ENCODE measurements at regions not wholly inside any gene's neighbourhood (a gene's known extent, or its start where the extent isn't known, plus 50 kb on each side); places are given as distances from the start of the nearest gene placed in this dataset.
"Not testable (repeated sequence)": the region's sequence is repeated elsewhere in the genome, so short reads cannot be mapped to it uniquely, and the experiment has no call there.

GRCh38 chr2:210730672-210731071 lies 174.3 kb downstream of the CPS1 start:
- Histone ChIP-seq H3K4me1 (no peaks in the 10 kb centered on the region), H3K36me3 (no peaks in the 10 kb centered on the region), H3K4me2 (no peak overlapping the region), H4K20me1 (ENCODE audit: low read depth) (no peaks in the 10 kb centered on the region), H3K9ac (no peak overlapping the region), H3F3A (ENCODE audit: low read depth) (no peaks in the 10 kb centered on the region), H3K9me3 (ENCODE audit: low read depth) (no peaks in the 10 kb centered on the region), H3K27ac (no peak overlapping the region), H3K27me3 (no peaks in the 10 kb centered on the region), H3K4me3 (no peak overlapping the region), H3K79me2 (ENCODE audit: low read depth) (no peaks in the 10 kb centered on the region), H2AFZ (replicated peaks) (no peak overlapping the region)
- Mint-ChIP-seq H3K27me3 (ENCODE audit: insufficient read depth, low read depth) (peaks cover 2% of the 10 kb centered on the region), H3K4me1 (no peaks in the 10 kb centered on the region), H3K27ac (no peak overlapping the region), H3K9me3 (no peaks in the 10 kb centered on the region), H3K4me3 (no peak overlapping the region), H3K36me3 (no peaks in the 10 kb centered on the region)
- DNase-seq (ENCODE audit: low spot score), result no peak
- TF ChIP-seq EZH2phosphoT487 (IDR thresholded peaks at IDR 0.05) (no peak), CTCF (IDR thresholded peaks at IDR 0.05) (no peak), EZH2 (IDR thresholded peaks at IDR 0.05) (no peak)

- not testable (repeated sequence) for H3K4me3 ChIP-seq; H4K20me1 ChIP-seq (ENCODE audit: low read depth); H3K9me3 ChIP-seq (ENCODE audit: low read depth); H3K36me3 ChIP-seq; H3K79me2 ChIP-seq (ENCODE audit: low read depth); H3K4me3 Mint-ChIP-seq; H3F3A ChIP-seq (ENCODE audit: low read depth); H3K9ac ChIP-seq; H3K4me2 ChIP-seq; H3K4me1 Mint-ChIP-seq; H3K27ac ChIP-seq; H3K27ac Mint-ChIP-seq; H3K9me3 Mint-ChIP-seq; DNase-seq (ENCODE audit: low spot score); H3K4me1 ChIP-seq; H3K27me3 Mint-ChIP-seq (ENCODE audit: insufficient read depth, low read depth); H3K27me3 ChIP-seq; H3K36me3 Mint-ChIP-seq
- H2AFZ ChIP-seq (replicated peaks), result peak overlapping the region; percentile 26
Observed at GRCh38 chr2:210746826-210747225, 190.4 kb downstream of the CPS1 start.

GRCh38 chr2:210752532-210752931 lies 196.1 kb downstream of the CPS1 start:
- Mint-ChIP-seq H3K27ac (peak overlapping the region; percentile 63), H3K27me3 (ENCODE audit: insufficient read depth, low read depth) (no peaks in the 10 kb centered on the region), H3K4me3 (no peak overlapping the region), H3K4me1 (no peaks in the 10 kb centered on the region), H3K9me3 (no peaks in the 10 kb centered on the region), H3K36me3 (no peaks in the 10 kb centered on the region)
- Histone ChIP-seq H4K20me1 (ENCODE audit: low read depth) (no peaks in the 10 kb centered on the region), H2AFZ (replicated peaks) (no peak overlapping the region), H3K4me1 (no peaks in the 10 kb centered on the region), H3K4me2 (no peak overlapping the region), H3K4me3 (no peak overlapping the region), H3K36me3 (no peaks in the 10 kb centered on the region), H3K27me3 (no peaks in the 10 kb centered on the region), H3K9ac (no peak overlapping the region), H3K79me2 (ENCODE audit: low read depth) (no peaks in the 10 kb centered on the region), H3K9me3 (ENCODE audit: low read depth) (no peaks in the 10 kb centered on the region), H3K27ac (no peak overlapping the region), H3F3A (ENCODE audit: low read depth) (no peaks in the 10 kb centered on the region)
- DNase-seq (ENCODE audit: low spot score), result no peak
- TF ChIP-seq EZH2 (IDR thresholded peaks at IDR 0.05) (no peak), CTCF (IDR thresholded peaks at IDR 0.05) (no peak), EZH2phosphoT487 (IDR thresholded peaks at IDR 0.05) (no peak)

GRCh38 chr2:210753386-210753785 lies 197.0 kb downstream of the CPS1 start:
- H3K4me1 ChIP-seq, result no peaks in the 10 kb centered on the region
- no peaks in the 10 kb centered on the region for H3K27me3 ChIP-seq
- H3K9me3 ChIP-seq (ENCODE audit: low read depth), result no peaks in the 10 kb centered on the region
- H2AFZ ChIP-seq (replicated peaks), result no peak overlapping the region
- H4K20me1 ChIP-seq (ENCODE audit: low read depth), result no peaks in the 10 kb centered on the region
- H3K36me3 Mint-ChIP-seq, result no peaks in the 10 kb centered on the region
- H3K27ac Mint-ChIP-seq, result no peak overlapping the region
- TF ChIP-seq CTCF (IDR thresholded peaks at IDR 0.05), result no peak
- TF ChIP-seq EZH2phosphoT487 (IDR thresholded peaks at IDR 0.05), result no peak
- no peak for TF ChIP-seq EZH2 (IDR thresholded peaks at IDR 0.05)
- H3K27me3 Mint-ChIP-seq (ENCODE audit: insufficient read depth, low read depth), result no peaks in the 10 kb centered on the region
- H3F3A ChIP-seq (ENCODE audit: low read depth), result no peaks in the 10 kb centered on the region
- no peak overlapping the region for H3K4me2 ChIP-seq
- no peak overlapping the region for H3K4me3 ChIP-seq
- no peaks in the 10 kb centered on the region for H3K79me2 ChIP-seq (ENCODE audit: low read depth)
- H3K27ac ChIP-seq, result no peak overlapping the region
- no peaks in the 10 kb centered on the region for H3K9me3 Mint-ChIP-seq
- H3K4me3 Mint-ChIP-seq, result no peak overlapping the region
- no peak for DNase-seq (ENCODE audit: low spot score)
- no peaks in the 10 kb centered on the region for H3K36me3 ChIP-seq
- no peaks in the 10 kb centered on the region for H3K4me1 Mint-ChIP-seq
- H3K9ac ChIP-seq, result no peak overlapping the region
